Neural cell (in vitro differentiated cells): ENCODE measurements at regions not wholly inside any gene's neighbourhood (a gene's known extent, or its start where the extent isn't known, plus 50 kb on each side); places are given as distances from the start of the nearest gene placed in this dataset.
"Not testable (repeated sequence)": the region's sequence is repeated elsewhere in the genome, so short reads cannot be mapped to it uniquely, and the experiment has no call there.

Experiments used
- H2AFZ ChIP-seq: fragments of 200-600, 300-800 bp; sonication (generic), shearing (Covaris generic); 2 replicates; pipeline ENCODE4 v1.6.0; 2014; ENCODE audit warnings: low read depth, mild to moderate bottlenecking, antibody characterized with exemption, low read length, moderate library complexity
- H3F3A ChIP-seq: fragments of 200-600 bp; shearing (Covaris generic); 2 replicates; pipeline ENCODE4 v1.6.1; 2016; ENCODE audit warnings: mild to moderate bottlenecking, moderate library complexity, mixed read lengths, antibody characterized with exemption, low read length; ENCODE audit not compliant: insufficient read depth, poor library complexity, severe bottlenecking
- H3K27ac ChIP-seq: fragments of 200-600, 300-800 bp; sonication (generic), shearing (Covaris generic); 2 replicates; pipeline ENCODE4 v1.5.1; 2014; ENCODE audit warnings: mild to moderate bottlenecking, low read length, moderate library complexity
- H3K27me3 ChIP-seq: fragments of 300-800, 200-600 bp; sonication (generic), shearing (Covaris generic); 2 replicates; pipeline ENCODE4 v1.6.0; 2014; ENCODE audit warnings: mild to moderate bottlenecking, low read depth, low read length, moderate library complexity; ENCODE audit not compliant: insufficient read depth
- H3K36me3 ChIP-seq: fragments of 300-800, 200-600 bp; sonication (generic), shearing (Covaris generic); 2 replicates; pipeline ENCODE4 v1.5.1; 2014; ENCODE audit warnings: mild to moderate bottlenecking, antibody characterized with exemption, low read length, moderate library complexity; ENCODE audit not compliant: insufficient read depth
- H3K4me2 ChIP-seq: fragments of 300-800, 200-600 bp; sonication (generic), shearing (Covaris generic); 2 replicates; pipeline ENCODE4 v1.6.0; 2014; ENCODE audit warnings: mild to moderate bottlenecking, low read length
- H3K4me3 ChIP-seq: fragments of 300-800, 200-600 bp; sonication (generic), shearing (Covaris generic); 2 replicates; pipeline ENCODE4 v1.5.1; 2014; ENCODE audit warnings: mild to moderate bottlenecking, low read length, moderate library complexity
- H3K79me2 ChIP-seq: fragments of 200-600 bp; shearing (Covaris generic); replicated peaks from 2 replicates; pipeline ENCODE4 v1.6.0; 2014; ENCODE audit warnings: mild to moderate bottlenecking, low read length, moderate library complexity; ENCODE audit not compliant: insufficient read depth
- H3K9ac ChIP-seq: fragments of 300-800, 200-600 bp; sonication (generic), shearing (Covaris generic); 2 replicates; pipeline ENCODE4 v1.6.1; 2016; ENCODE audit warnings: mild to moderate bottlenecking, low read length, mixed read lengths
- H3K9me2 ChIP-seq: fragments of 200-600 bp; shearing (Covaris generic); 2 replicates; pipeline ENCODE4 v1.6.1; 2016; ENCODE audit warnings: mild to moderate bottlenecking, low read length, mixed read lengths; ENCODE audit not compliant: insufficient read depth
- H3K9me3 ChIP-seq: fragments of 200-600, 300-800 bp; sonication (generic), shearing (Covaris generic); 2 replicates; pipeline ENCODE4 v1.6.1; 2016; ENCODE audit warnings: mild to moderate bottlenecking, mixed run types, low read length, moderate library complexity, mixed read lengths
- H4K20me1 ChIP-seq: fragments of 200-600 bp; shearing (Covaris generic); 2 replicates; pipeline ENCODE4 v1.6.1; 2016; ENCODE audit warnings: mild to moderate bottlenecking, mixed run types; ENCODE audit not compliant: insufficient read depth
- CTCF ChIP-seq: fragments of 450-650 bp; IDR thresholded peaks from 2 replicates; pipeline ENCODE4 v1.5.1; 2014; ENCODE audit warnings: antibody characterized with exemption, mild to moderate bottlenecking, moderate library complexity; ENCODE audit not compliant: poor library complexity, severe bottlenecking
- EP300 ChIP-seq: fragments of 450-650 bp; conservative IDR thresholded peaks from 2 replicates; pipeline ENCODE4 v1.6.1; 2014; ENCODE audit warnings: antibody characterized with exemption, mild to moderate bottlenecking, moderate library complexity; ENCODE audit not compliant: poor library complexity, severe bottlenecking
- EZH2 ChIP-seq: fragments of 200-600, 300-800 bp; shearing (Covaris generic), sonication (generic); IDR thresholded peaks from 2 replicates; pipeline ENCODE4 v1.6.1; 2014; ENCODE audit warnings: antibody characterized with exemption, low read length, borderline replicate concordance, mild to moderate bottlenecking; ENCODE audit not compliant: insufficient read depth, poor library complexity, severe bottlenecking
- MXI1 ChIP-seq: fragments of 450-650 bp; conservative IDR thresholded peaks from 2 replicates; pipeline ENCODE4 v1.6.1; 2014; ENCODE audit warnings: antibody characterized with exemption, mild to moderate bottlenecking; ENCODE audit not compliant: poor library complexity, severe bottlenecking
- POLR2AphosphoS5 ChIP-seq: IDR thresholded peaks from 2 replicates; pipeline ENCODE4 v1.6.1; 2012
- RAD21 ChIP-seq: fragments of 450-650 bp; conservative IDR thresholded peaks from 2 replicates; pipeline ENCODE4 v1.6.1; 2014; ENCODE audit warnings: antibody characterized with exemption, mild to moderate bottlenecking, moderate library complexity
- REST ChIP-seq: IDR thresholded peaks from 2 replicates; pipeline ENCODE4 v1.6.1; 2012; ENCODE audit warnings: borderline replicate concordance
- SMC3 ChIP-seq: fragments of 450-650 bp; conservative IDR thresholded peaks from 2 replicates; pipeline ENCODE4 v1.6.1; 2014; ENCODE audit warnings: antibody characterized with exemption, mild to moderate bottlenecking, moderate library complexity; ENCODE audit not compliant: poor library complexity
- TAF1 ChIP-seq: IDR thresholded peaks from 2 replicates; pipeline ENCODE4 v1.6.1; 2012; ENCODE audit warnings: low read depth

- Histone ChIP-seq H3K27me3 (no peaks in the 10 kb centered on the region), H3K9me3 (no peaks in the 10 kb centered on the region), H2AFZ (no peak overlapping the region), H4K20me1 (no peaks in the 10 kb centered on the region), H3K9me2 (no peaks in the 10 kb centered on the region), H3F3A (no peaks in the 10 kb centered on the region), H3K9ac (no peak overlapping the region), H3K79me2 (no peaks in the 10 kb centered on the region), H3K4me3 (no peak overlapping the region), H3K36me3 (no peaks in the 10 kb centered on the region), H3K4me2 (no peak overlapping the region), H3K27ac (no peak overlapping the region)
- TF ChIP-seq SMC3: no peak
- no peak for TF ChIP-seq MXI1
- TF ChIP-seq REST: no peak
- no peak for TF ChIP-seq EZH2
- no peak for TF ChIP-seq CTCF
- no peak for TF ChIP-seq RAD21
- no peak for TF ChIP-seq POLR2AphosphoS5
- no peak for TF ChIP-seq TAF1
- no peak for TF ChIP-seq EP300
These were observed 123.0 kb upstream of the PTBP2 start for GRCh38 chr1:96598416-96599168.

GRCh38 chr1:96604620-96605019 is 117.0 kb upstream of the PTBP2 start:
- not testable (repeated sequence) for H3K79me2 ChIP-seq, H4K20me1 ChIP-seq, H2AFZ ChIP-seq, H3K36me3 ChIP-seq, H3K9me2 ChIP-seq, H3K27ac ChIP-seq, H3K4me3 ChIP-seq, H3K4me2 ChIP-seq, H3F3A ChIP-seq, H3K9ac ChIP-seq, H3K27me3 ChIP-seq, H3K9me3 ChIP-seq

GRCh38 chr1:96617375-96617774 is 104.2 kb upstream of the PTBP2 start:
- not testable (repeated sequence) for H3K27ac ChIP-seq, H3K9me3 ChIP-seq, H3K36me3 ChIP-seq, H4K20me1 ChIP-seq, H3K4me2 ChIP-seq, H3K4me3 ChIP-seq, H3K9me2 ChIP-seq, H3F3A ChIP-seq, H3K27me3 ChIP-seq, H3K9ac ChIP-seq, H2AFZ ChIP-seq, H3K79me2 ChIP-seq
